Glutamatergic neuron (in vitro differentiated cells): ENCODE measurements at regions not wholly inside any gene's neighbourhood (a gene's known extent, or its start where the extent isn't known, plus 50 kb on each side); places are given as distances from the start of the nearest gene placed in this dataset.

Experiments
- DNase-seq: peaks from one replicate; pipeline ENCODE4 v3.0.0; 2022
- H3K27ac Mint-ChIP-seq: one replicate; pipeline ENCODE4 v1.8.0; 2020; ENCODE audit warnings: mild to moderate bottlenecking, mixed read lengths, inconsistent platforms; ENCODE audit not compliant: unreplicated experiment
- H3K27me3 Mint-ChIP-seq: one replicate; pipeline ENCODE4 v1.8.0; 2020; ENCODE audit warnings: mild to moderate bottlenecking, moderate library complexity, mixed read lengths, inconsistent platforms; ENCODE audit not compliant: unreplicated experiment
- H3K36me3 Mint-ChIP-seq: one replicate; pipeline ENCODE4 v1.8.0; 2020; ENCODE audit warnings: mild to moderate bottlenecking, mixed read lengths, inconsistent platforms; ENCODE audit not compliant: unreplicated experiment
- H3K4me1 Mint-ChIP-seq: one replicate; pipeline ENCODE4 v1.8.0; 2020; ENCODE audit warnings: mild to moderate bottlenecking, low read depth, mixed read lengths, inconsistent platforms; ENCODE audit not compliant: unreplicated experiment
- H3K4me3 Mint-ChIP-seq: one replicate; pipeline ENCODE4 v1.8.0; 2020; ENCODE audit warnings: mild to moderate bottlenecking, mixed read lengths, inconsistent platforms; ENCODE audit not compliant: unreplicated experiment
- H3K9me3 Mint-ChIP-seq: one replicate; pipeline ENCODE4 v1.8.0; 2020; ENCODE audit warnings: mild to moderate bottlenecking, moderate library complexity, mixed read lengths, inconsistent platforms; ENCODE audit not compliant: unreplicated experiment
- TF ChIP-seq, protein P1 (sequence below): fragments of 200-600 bp; sonication (generic); IDR thresholded peaks from one replicate; pipeline ENCODE4 v1.5.0; 2021; ENCODE audit not compliant: partially characterized antibody, unreplicated experiment

GRCh38 chrX:149213264-149213663 lies 291.8 kb downstream of the IDS start:
- DNase-seq = no peak
- Mint-ChIP-seq H3K36me3 (no peaks in the 10 kb centered on the region), H3K27ac (no peak overlapping the region), H3K4me1 (no peaks in the 10 kb centered on the region), H3K27me3 (no peaks in the 10 kb centered on the region), H3K9me3 (no peaks in the 10 kb centered on the region), H3K4me3 (no peak overlapping the region)
- TF ChIP-seq, protein P1, sequence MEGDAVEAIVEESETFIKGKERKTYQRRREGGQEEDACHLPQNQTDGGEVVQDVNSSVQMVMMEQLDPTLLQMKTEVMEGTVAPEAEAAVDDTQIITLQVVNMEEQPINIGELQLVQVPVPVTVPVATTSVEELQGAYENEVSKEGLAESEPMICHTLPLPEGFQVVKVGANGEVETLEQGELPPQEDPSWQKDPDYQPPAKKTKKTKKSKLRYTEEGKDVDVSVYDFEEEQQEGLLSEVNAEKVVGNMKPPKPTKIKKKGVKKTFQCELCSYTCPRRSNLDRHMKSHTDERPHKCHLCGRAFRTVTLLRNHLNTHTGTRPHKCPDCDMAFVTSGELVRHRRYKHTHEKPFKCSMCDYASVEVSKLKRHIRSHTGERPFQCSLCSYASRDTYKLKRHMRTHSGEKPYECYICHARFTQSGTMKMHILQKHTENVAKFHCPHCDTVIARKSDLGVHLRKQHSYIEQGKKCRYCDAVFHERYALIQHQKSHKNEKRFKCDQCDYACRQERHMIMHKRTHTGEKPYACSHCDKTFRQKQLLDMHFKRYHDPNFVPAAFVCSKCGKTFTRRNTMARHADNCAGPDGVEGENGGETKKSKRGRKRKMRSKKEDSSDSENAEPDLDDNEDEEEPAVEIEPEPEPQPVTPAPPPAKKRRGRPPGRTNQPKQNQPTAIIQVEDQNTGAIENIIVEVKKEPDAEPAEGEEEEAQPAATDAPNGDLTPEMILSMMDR = no peak

GRCh38 chrX:149208307-149208706 lies 296.8 kb downstream of the IDS start:
- Mint-ChIP-seq H3K36me3 (no peaks in the 10 kb centered on the region), H3K4me1 (no peaks in the 10 kb centered on the region), H3K9me3 (no peaks in the 10 kb centered on the region), H3K27ac (no peak overlapping the region), H3K27me3 (no peaks in the 10 kb centered on the region), H3K4me3 (no peak overlapping the region)
- no peak for DNase-seq
- TF ChIP-seq, protein P1 = no peak

DNA sequence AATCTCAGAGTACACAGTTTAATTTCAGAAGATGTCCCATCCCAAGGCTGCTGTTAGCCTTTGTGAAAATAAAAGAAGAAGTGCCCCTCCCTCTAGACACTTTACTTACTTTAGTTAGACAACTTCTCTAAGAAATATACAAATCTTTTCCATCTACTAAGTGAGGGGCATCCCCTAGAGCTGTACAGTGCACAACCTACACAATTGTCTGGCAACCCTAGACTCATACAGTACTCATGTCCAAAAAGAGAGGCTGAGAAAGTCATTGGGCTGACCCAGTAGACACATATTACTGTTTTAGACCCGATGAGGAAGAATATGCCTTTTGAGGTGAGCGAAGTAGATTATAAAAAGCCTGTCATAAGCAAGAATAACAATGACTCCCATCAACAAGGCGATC lies 297.6 kb downstream of the IDS start:
- Mint-ChIP-seq H3K36me3 (no peaks in the 10 kb centered on the region), H3K4me3 (no peak overlapping the region), H3K27me3 (no peaks in the 10 kb centered on the region), H3K9me3 (no peaks in the 10 kb centered on the region), H3K27ac (no peak overlapping the region), H3K4me1 (no peaks in the 10 kb centered on the region)
- no peak for DNase-seq
- TF ChIP-seq, protein P1 = no peak

- TF ChIP-seq, protein P1 = no peak
- no peaks in the 10 kb centered on the region for H3K4me1 Mint-ChIP-seq
- no peaks in the 10 kb centered on the region for H3K9me3 Mint-ChIP-seq
- no peak overlapping the region for H3K4me3 Mint-ChIP-seq
- H3K27ac Mint-ChIP-seq = no peak overlapping the region
- no peaks in the 10 kb centered on the region for H3K27me3 Mint-ChIP-seq
- no peak for DNase-seq
- H3K36me3 Mint-ChIP-seq = no peaks in the 10 kb centered on the region
Measured at GRCh38 chrX:149205937-149206336, 299.2 kb downstream of the IDS start.

DNA sequence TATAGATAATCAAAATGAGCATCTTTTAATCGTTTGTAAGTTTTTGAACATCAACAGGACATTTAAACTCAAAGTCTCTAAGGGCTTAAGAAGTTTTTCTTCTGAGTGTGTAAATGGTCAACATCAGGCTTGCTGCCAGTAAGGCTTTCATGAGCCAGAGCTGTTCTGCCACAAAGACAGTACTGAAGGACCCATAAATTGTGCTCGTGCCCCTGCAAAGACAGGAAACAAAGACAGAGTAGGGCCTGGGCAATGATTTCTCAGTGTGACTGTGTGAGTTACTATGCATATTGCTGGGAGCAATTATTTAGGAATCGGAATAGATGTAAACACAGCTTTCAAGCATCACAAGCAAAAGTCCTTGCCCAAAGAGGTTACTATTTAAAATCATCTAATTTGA lies 300.0 kb downstream of the IDS start:
- no peak overlapping the region for H3K27ac Mint-ChIP-seq
- H3K36me3 Mint-ChIP-seq = no peaks in the 10 kb centered on the region
- no peak for DNase-seq
- no peak overlapping the region for H3K4me3 Mint-ChIP-seq
- H3K4me1 Mint-ChIP-seq = no peaks in the 10 kb centered on the region
- H3K9me3 Mint-ChIP-seq = no peaks in the 10 kb centered on the region
- TF ChIP-seq, protein P1 = no peak
- no peaks in the 10 kb centered on the region for H3K27me3 Mint-ChIP-seq
